Endothelial cell of umbilical vein (primary cell): ENCODE measurements at regions not wholly inside any gene's neighbourhood (a gene's known extent, or its start where the extent isn't known, plus 50 kb on each side); places are given as distances from the start of the nearest gene placed in this dataset.

Experiments used
- BruUV-seq: library from RNA; stranded (reverse); fragments of 400-500 nt; replicated peaks from 2 replicates; lab custom pipeline; 2021; lab: Mats Ljungman, UMichigan
- CTCF ChIA-PET: fragments of 300-600, 350-600 bp; sonication (Branson Sonifier 250); formaldehyde crosslinking; loops from one replicate; lab custom pipeline; 2021; ENCODE audit warnings: antibody characterized with exemption, inconsistent platforms; lab: Charles Lee
- POLR2A ChIA-PET: fragments of 300-600, 350-600 bp; sonication (Branson Sonifier 250); formaldehyde crosslinking; loops from one replicate; lab custom pipeline; 2021; ENCODE audit warnings: antibody characterized with exemption, inconsistent platforms; lab: Charles Lee
- DNase-seq: peaks from one replicate; pipeline ENCODE4 v3.0.0-alpha.2; 2011; ENCODE audit warnings: low read depth, low spot score
- FAIRE-seq: peaks from 2 replicates; lab custom pipeline; 2011; peaks lifted over from hg19 to GRCh38; lab: Jason Lieb, UNC
- H2AFZ ChIP-seq: 2 replicates; pipeline ENCODE4 v1.6.0; 2012; ENCODE audit warnings: low read depth, low read length, control low read depth, inconsistent platforms
- H3K27ac ChIP-seq: 2 replicates; pipeline ENCODE4 v1.5.1; 2011; ENCODE audit warnings: low read depth, mild to moderate bottlenecking, control low read depth, low read length, moderate library complexity; ENCODE audit not compliant: insufficient read depth
- H3K27me3 ChIP-seq, 2 experiments: 2 replicates each; pipeline versions ENCODE4 v1.6.0 to v1.6.1; 2011; ENCODE audit warnings: low read length in 2 of 2, mixed read lengths in 1 of 2; ENCODE audit not compliant: control insufficient read depth in 2 of 2, insufficient read depth in 2 of 2
- H3K36me3 ChIP-seq, 2 experiments: 2 replicates in 1 of 2; 3 replicates in 1 of 2; pipeline ENCODE4 v1.5.1; 2011; ENCODE audit warnings: low read length in 2 of 2, mild to moderate bottlenecking in 1 of 2, moderate library complexity in 1 of 2; ENCODE audit not compliant: control insufficient read depth in 2 of 2, insufficient read depth in 2 of 2; ENCODE audit errors: extremely low read depth in 1 of 2
- H3K4me1 ChIP-seq: 3 replicates; pipeline ENCODE4 v1.5.1; 2011; ENCODE audit warnings: mild to moderate bottlenecking, low read length; ENCODE audit not compliant: control insufficient read depth, insufficient read depth; ENCODE audit errors: extremely low read depth
- H3K4me2 ChIP-seq: 2 replicates; pipeline ENCODE4 v1.6.1; 2011; ENCODE audit warnings: low read length, control low read depth, mixed read lengths; ENCODE audit not compliant: insufficient read depth
- H3K4me3 ChIP-seq, 3 experiments: fragments of 200-600 bp in 1 of 3; sonication (generic), shearing (Covaris generic) in 1 of 3; replicated peaks in 1 of 3; 2 replicates each; pipeline ENCODE4 v1.5.1; 2011 to 2016; ENCODE audit warnings: control low read depth in 3 of 3, low read length in 3 of 3, mild to moderate bottlenecking in 2 of 3, inconsistent platforms in 1 of 3, low read depth in 1 of 3, moderate library complexity in 1 of 3; ENCODE audit not compliant: insufficient read depth in 1 of 3
- H3K79me2 ChIP-seq: 2 replicates; pipeline ENCODE4 v1.6.0; 2012; ENCODE audit warnings: low read length, inconsistent platforms; ENCODE audit not compliant: control insufficient read depth, insufficient read depth
- H3K9ac ChIP-seq: replicated peaks from 2 replicates; pipeline ENCODE3; 2011; ENCODE audit warnings: low read length, control low read depth; ENCODE audit not compliant: insufficient read depth; ENCODE audit errors: extremely low read depth
- H3K9me1 ChIP-seq: replicated peaks from 3 replicates; pipeline ENCODE4 v1.6.0; 2011; ENCODE audit warnings: mild to moderate bottlenecking, low read length; ENCODE audit not compliant: control insufficient read depth, insufficient read depth; ENCODE audit errors: extremely low read depth
- H3K9me3 ChIP-seq: replicated peaks from 2 replicates; pipeline ENCODE4 v1.5.1; 2012; ENCODE audit warnings: low read length, inconsistent platforms; ENCODE audit not compliant: control insufficient read depth, insufficient read depth
- H4K20me1 ChIP-seq: replicated peaks from 2 replicates; pipeline ENCODE3; 2011; ENCODE audit warnings: mild to moderate bottlenecking, low read length; ENCODE audit not compliant: control insufficient read depth, insufficient read depth; ENCODE audit errors: extremely low read depth
- EZH2 ChIP-seq: IDR thresholded peaks from 2 replicates; pipeline ENCODE4 v1.6.1; 2012; ENCODE audit warnings: borderline replicate concordance, low read depth, mild to moderate bottlenecking, moderate library complexity, low read length, inconsistent platforms; ENCODE audit not compliant: severe bottlenecking
- FOS ChIP-seq: IDR thresholded peaks from 2 replicates; pipeline ENCODE4 v1.6.1; 2011; ENCODE audit warnings: mild to moderate bottlenecking, low read length, moderate library complexity, borderline replicate concordance; ENCODE audit not compliant: insufficient read depth
- GATA2 ChIP-seq: IDR thresholded peaks from 2 replicates; pipeline ENCODE4 v1.7.0; 2011; ENCODE audit warnings: low read depth, mild to moderate bottlenecking, moderate library complexity, mixed read lengths, low read length; ENCODE audit not compliant: insufficient read length, insufficient read depth
- JUN ChIP-seq: IDR thresholded peaks from 2 replicates; pipeline ENCODE4 v1.6.1; 2011; ENCODE audit warnings: borderline replicate concordance, low read depth; ENCODE audit not compliant: insufficient read length, insufficient read depth
- MYC ChIP-seq: IDR thresholded peaks from one replicate; pipeline ENCODE4 v1.6.1; 2011; ENCODE audit warnings: mild to moderate bottlenecking, low read depth, low read length
- POLR2A ChIP-seq: IDR thresholded peaks from 2 replicates; pipeline ENCODE4 v1.6.1; 2012; ENCODE audit warnings: low read depth, mild to moderate bottlenecking, control low read depth, low read length
- POLR2AphosphoS5 ChIP-seq: IDR thresholded peaks from 2 replicates; pipeline ENCODE4 v1.6.1; 2012; ENCODE audit warnings: low read depth, mild to moderate bottlenecking, control low read depth, low read length, moderate library complexity; ENCODE audit not compliant: insufficient read depth
- dilution Hi-C: fragments of 300-500 bp; cut with MboI; formaldehyde crosslinking; loops from one replicate; pipeline ENCODE4 v1.15.0; 2019; ENCODE audit warnings: low sequenced_read_pairs; ENCODE audit not compliant: extremely low pct_ligation_motif_present
- intact Hi-C: fragments of 100-400 bp; cut with micrococcal nuclease; formaldehyde crosslinking; loops from one replicate; pipeline ENCODE4 v1.10.0; 2022
- TF ChIP-seq, protein P1 (sequence below), 2 donors: IDR thresholded peaks; 1 replicate in 1 of 2; 2 replicates in 1 of 2; pipeline ENCODE4 v1.5.1; 2011; ENCODE audit warnings: low read length in 2 of 2, mild to moderate bottlenecking in 2 of 2, moderate library complexity in 2 of 2, control low read depth in 1 of 2, inconsistent platforms in 1 of 2, low read depth in 1 of 2; ENCODE audit not compliant: insufficient read depth in 1 of 2; ENCODE audit errors: extremely low read depth in 1 of 2
- TF ChIP-seq, protein P2 (sequence below): IDR thresholded peaks from 2 replicates; pipeline ENCODE4 v1.6.1; 2011; ENCODE audit not compliant: insufficient read depth, insufficient read length

DNA sequence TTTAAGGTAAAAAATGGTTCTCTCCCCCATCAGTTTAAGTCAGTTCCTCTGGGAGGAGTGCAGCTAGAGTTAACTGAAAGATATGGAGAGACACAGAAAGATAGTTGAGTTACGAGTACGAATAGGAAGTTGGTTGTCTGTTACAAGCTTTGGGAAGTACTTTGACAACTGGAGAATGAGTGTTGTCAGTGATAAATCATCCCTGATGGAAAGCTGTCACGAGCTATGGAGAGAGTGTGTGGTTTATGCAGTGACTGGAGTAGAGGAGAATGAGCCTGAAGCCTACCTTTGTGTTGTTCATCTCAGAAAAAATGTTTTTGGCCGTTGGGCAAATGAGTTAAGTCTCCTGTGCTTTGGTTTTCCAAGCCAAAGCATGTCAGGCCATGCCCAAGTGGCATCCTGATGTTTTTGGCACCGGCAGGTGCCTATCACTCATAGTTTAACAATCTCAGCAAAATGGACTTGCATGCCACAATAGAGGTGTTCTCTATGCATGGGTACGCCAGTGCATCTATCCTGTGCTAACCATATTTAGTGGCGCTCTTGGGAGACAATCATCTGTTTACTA is 350.2 kb downstream of the IRS2 start:
- FAIRE-seq (no peak), DNase-seq (no peak)
- no peaks in the 10 kb centered on the region for H3K4me1 ChIP-seq
- H3K4me3 ChIP-seq: no peak overlapping the region
- H4K20me1 ChIP-seq: no peaks in the 10 kb centered on the region
- H3K27ac ChIP-seq: no peak overlapping the region
- ChIA-PET CTCF (no interaction called here), POLR2A (no interaction called here)
- no peaks in the 10 kb centered on the region for H3K9me1 ChIP-seq
- dilution Hi-C loops: no loop called here
- H2AFZ ChIP-seq: no peak overlapping the region
- H3K27me3 ChIP-seq: no peaks in the 10 kb centered on the region
- H3K9me3 ChIP-seq: no peaks in the 10 kb centered on the region
- TF ChIP-seq, protein P1, sequence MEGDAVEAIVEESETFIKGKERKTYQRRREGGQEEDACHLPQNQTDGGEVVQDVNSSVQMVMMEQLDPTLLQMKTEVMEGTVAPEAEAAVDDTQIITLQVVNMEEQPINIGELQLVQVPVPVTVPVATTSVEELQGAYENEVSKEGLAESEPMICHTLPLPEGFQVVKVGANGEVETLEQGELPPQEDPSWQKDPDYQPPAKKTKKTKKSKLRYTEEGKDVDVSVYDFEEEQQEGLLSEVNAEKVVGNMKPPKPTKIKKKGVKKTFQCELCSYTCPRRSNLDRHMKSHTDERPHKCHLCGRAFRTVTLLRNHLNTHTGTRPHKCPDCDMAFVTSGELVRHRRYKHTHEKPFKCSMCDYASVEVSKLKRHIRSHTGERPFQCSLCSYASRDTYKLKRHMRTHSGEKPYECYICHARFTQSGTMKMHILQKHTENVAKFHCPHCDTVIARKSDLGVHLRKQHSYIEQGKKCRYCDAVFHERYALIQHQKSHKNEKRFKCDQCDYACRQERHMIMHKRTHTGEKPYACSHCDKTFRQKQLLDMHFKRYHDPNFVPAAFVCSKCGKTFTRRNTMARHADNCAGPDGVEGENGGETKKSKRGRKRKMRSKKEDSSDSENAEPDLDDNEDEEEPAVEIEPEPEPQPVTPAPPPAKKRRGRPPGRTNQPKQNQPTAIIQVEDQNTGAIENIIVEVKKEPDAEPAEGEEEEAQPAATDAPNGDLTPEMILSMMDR (IDR thresholded peaks at IDR 0.05; ENCODE audit: extremely low read depth in 1 of 2, insufficient read depth in 1 of 2, low read depth in 1 of 2, low read length in 2 of 2): no peak
- no peak for TF ChIP-seq MYC
- TF ChIP-seq POLR2A: no peak
- TF ChIP-seq, protein P2, sequence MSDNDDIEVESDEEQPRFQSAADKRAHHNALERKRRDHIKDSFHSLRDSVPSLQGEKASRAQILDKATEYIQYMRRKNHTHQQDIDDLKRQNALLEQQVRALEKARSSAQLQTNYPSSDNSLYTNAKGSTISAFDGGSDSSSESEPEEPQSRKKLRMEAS: no peak
- TF ChIP-seq JUN: no peak
- no peak for TF ChIP-seq GATA2
- TF ChIP-seq FOS: no peak
- TF ChIP-seq EZH2: no peak
- TF ChIP-seq POLR2AphosphoS5: no peak
- H3K9ac ChIP-seq: no peak overlapping the region
- H3K79me2 ChIP-seq: no peaks in the 10 kb centered on the region
- BruUV-seq: no TSS peak
- intact Hi-C loops: no loop called here
- H3K36me3 ChIP-seq: no peaks in the 10 kb centered on the region
- no peak overlapping the region for H3K4me2 ChIP-seq
